B cell (primary cell): ENCODE measurements at regions not wholly inside any gene's neighbourhood (a gene's known extent, or its start where the extent isn't known, plus 50 kb on each side); places are given as distances from the start of the nearest gene placed in this dataset.

Experiments used
- ATAC-seq: fragments of 200-7000 bp; cut with Tn5 transposase; one replicate; pipeline ENCODE4 v1.10.0; 2021; ENCODE audit warnings: low read depth, mild to moderate bottlenecking, moderate number of reproducible peaks, moderate library complexity
- CTCF ChIA-PET: fragments of 350-600 bp; sonication (Branson Sonifier 250); formaldehyde crosslinking; loops from one replicate; lab custom pipeline; 2021; ENCODE audit warnings: antibody characterized with exemption, inconsistent platforms; lab: Charles Lee
- POLR2A ChIA-PET: fragments of 350-600 bp; sonication (Branson Sonifier 250); formaldehyde crosslinking; loops from one replicate; lab custom pipeline; 2021; ENCODE audit warnings: antibody characterized with exemption; lab: Charles Lee
- DNase-seq: peaks from one replicate; pipeline ENCODE4 v3.0.0; 2013
- H2AFZ ChIP-seq: 2 replicates; pipeline ENCODE4 v1.6.1; 2012; ENCODE audit warnings: mild to moderate bottlenecking, low read depth, low read length; ENCODE audit not compliant: insufficient read depth, poor library complexity, severe bottlenecking
- H3K27ac ChIP-seq, 2 donors: 1 replicate in 1 of 2; 2 replicates in 1 of 2; pipeline ENCODE4 v1.5.1; 2012 to 2013; ENCODE audit warnings: low read length in 2 of 2, mild to moderate bottlenecking in 2 of 2, moderate library complexity in 1 of 2
- H3K27me3 ChIP-seq, 4 experiments: fragments of 200-600 bp in 1 of 4; sonication (generic) in 1 of 4; replicated peaks in 1 of 4; 1 replicate in 2 of 4; 2 replicates in 2 of 4; pipeline versions ENCODE4 v1.6.1 to v1.7.0; 2013 to 2016; ENCODE audit warnings: low read length in 3 of 4, mild to moderate bottlenecking in 2 of 4, mixed read lengths in 1 of 4, moderate library complexity in 1 of 4; ENCODE audit not compliant: insufficient read depth in 4 of 4, control insufficient read depth in 3 of 4; ENCODE audit errors: control extremely low read depth in 1 of 4
- H3K36me3 ChIP-seq, 2 experiments: replicated peaks in 1 of 2; 1 replicate in 1 of 2; 2 replicates in 1 of 2; pipeline versions ENCODE4 v1.6.1 to v1.7.1; 2013; ENCODE audit warnings: low read length in 1 of 2; ENCODE audit not compliant: insufficient read depth in 2 of 2, control insufficient read depth in 1 of 2; ENCODE audit errors: control extremely low read depth in 1 of 2, extremely low read depth in 1 of 2
- H3K4me1 ChIP-seq, 2 donors: fragments of 200-600 bp in 1 of 2; sonication (generic) in 1 of 2; 1 replicate in 1 of 2; 2 replicates in 1 of 2; pipeline versions ENCODE4 v1.5.1 to v1.6.1; 2013 to 2017; ENCODE audit warnings: low read length in 2 of 2; ENCODE audit not compliant: control insufficient read depth in 2 of 2, insufficient read depth in 2 of 2
- H3K4me2 ChIP-seq: replicated peaks from 2 replicates; pipeline ENCODE3; 2012; ENCODE audit warnings: mild to moderate bottlenecking, low read depth, low read length; ENCODE audit not compliant: poor library complexity, severe bottlenecking
- H3K4me3 ChIP-seq, 5 experiments: fragments of 200-600 bp in 1 of 5; sonication (generic) in 1 of 5; 1 replicate in 3 of 5; 2 replicates in 2 of 5; pipeline versions ENCODE4 v1.5.1 to v1.7.0; 2011 to 2016; ENCODE audit warnings: low read length in 4 of 5, mild to moderate bottlenecking in 4 of 5, low read depth in 2 of 5, control low read depth in 1 of 5, moderate library complexity in 1 of 5; ENCODE audit not compliant: insufficient read depth in 1 of 5; ENCODE audit errors: control extremely low read depth in 1 of 5, extremely low read depth in 1 of 5
- H3K79me2 ChIP-seq: fragments of 200-600 bp; sonication (generic); one replicate; pipeline ENCODE4 v1.6.0; 2016; ENCODE audit warnings: low read length; ENCODE audit not compliant: control insufficient read depth, insufficient read depth
- H3K9ac ChIP-seq: fragments of 200-600 bp; sonication (generic); 2 replicates; pipeline ENCODE4 v1.6.1; 2017; ENCODE audit warnings: mild to moderate bottlenecking, low read length, moderate library complexity
- H3K9me3 ChIP-seq, 3 donors: one replicate each; pipeline versions ENCODE4 v1.6.1 to v1.7.1; 2013; ENCODE audit warnings: low read length in 2 of 3; ENCODE audit not compliant: control insufficient read depth in 2 of 3, insufficient read depth in 1 of 3; ENCODE audit errors: control extremely low read depth in 1 of 3
- H4K20me1 ChIP-seq: 2 replicates; pipeline ENCODE4 v1.6.0; 2012; ENCODE audit warnings: mild to moderate bottlenecking, low read length; ENCODE audit not compliant: insufficient read depth, control insufficient read depth, poor library complexity, severe bottlenecking
- H3K27ac Mint-ChIP-seq: one replicate; pipeline ENCODE4 v1.8.0; 2021; ENCODE audit warnings: mixed read lengths
- H3K27me3 Mint-ChIP-seq: one replicate; pipeline ENCODE4 v1.8.0; 2021; ENCODE audit warnings: mixed read lengths
- H3K4me1 Mint-ChIP-seq: one replicate; pipeline ENCODE4 v1.8.0; 2021; ENCODE audit warnings: mixed read lengths
- H3K4me3 Mint-ChIP-seq: one replicate; pipeline ENCODE4 v1.8.0; 2021; ENCODE audit warnings: mixed read lengths
- H3K9me3 Mint-ChIP-seq: one replicate; pipeline ENCODE4 v1.8.0; 2022; ENCODE audit warnings: mixed read lengths; ENCODE audit not compliant: insufficient read depth
- CTCF ChIP-seq: fragments of 200-600 bp; IDR thresholded peaks from one replicate; pipeline ENCODE4 v1.8.0; 2022; ENCODE audit warnings: antibody characterized with exemption, mild to moderate bottlenecking
- EZH2 ChIP-seq: IDR thresholded peaks from 2 replicates; pipeline ENCODE4 v1.6.1; 2012; ENCODE audit warnings: borderline replicate concordance, low read depth, mild to moderate bottlenecking, moderate library complexity, low read length; ENCODE audit not compliant: insufficient read depth, poor library complexity, severe bottlenecking
- WGBS: methylation state at CpG from one replicate; pipeline ENCODE4 v1.1.5; 2013; ENCODE audit warnings: missing lambda C conversion rate; ENCODE audit not compliant: insufficient coverage; 5-methylcytosine and 5-hydroxymethylcytosine counted together
- intact Hi-C: fragments of 100-400 bp; cut with micrococcal nuclease; formaldehyde crosslinking; loops from one replicate; pipeline ENCODE4 v1.10.0; 2022

GRCh38 chr20:60215816-60216730, 257.9 kb downstream of the CDH26 start:
- ChIA-PET POLR2A (no interaction called here), CTCF (no interaction called here)
- intact Hi-C loops: no loop called here
- DNase-seq (no peak), ATAC-seq (no peak)
- Histone ChIP-seq H3K4me1 (no peaks in the 10 kb centered on the region), H3K9ac (no peak overlapping the region), H3K79me2 (no peaks in the 10 kb centered on the region), H3K4me2 (no peak overlapping the region), H3K27ac (no peak overlapping the region), H3K36me3 (no peaks in the 10 kb centered on the region), H3K9me3 (no peaks in the 10 kb centered on the region), H2AFZ (no peak overlapping the region), H3K27me3 (peaks cover 0 to under 1% (median 0%) of the 10 kb centered on the region in 4 experiments), H3K4me3 (no peak overlapping the region), H4K20me1 (no peaks in the 10 kb centered on the region)
- peaks cover 1% of the 10 kb centered on the region for H3K4me1 Mint-ChIP-seq
- H3K9me3 Mint-ChIP-seq: no peaks in the 10 kb centered on the region
- H3K27ac Mint-ChIP-seq: no peak overlapping the region
- TF ChIP-seq EZH2 (no peak), CTCF (no peak)
- WGBS: 87% methylated on average over 11 of the region's 11 CpGs
- H3K4me3 Mint-ChIP-seq: no peak overlapping the region
- H3K27me3 Mint-ChIP-seq: no peaks in the 10 kb centered on the region

GRCh38 chr20:60219231-60219630, 261.0 kb downstream of the CDH26 start:
- intact Hi-C loops: no loop called here
- ChIA-PET CTCF (no interaction called here), POLR2A (no interaction called here)
- no peaks in the 10 kb centered on the region for H3K9me3 ChIP-seq
- no peaks in the 10 kb centered on the region for H3K4me1 Mint-ChIP-seq
- H3K4me2 ChIP-seq: no peak overlapping the region
- H3K4me1 ChIP-seq: no peaks in the 10 kb centered on the region
- no peak overlapping the region for H3K9ac ChIP-seq
- no peaks in the 10 kb centered on the region for H3K79me2 ChIP-seq
- no peaks in the 10 kb centered on the region for H3K27me3 ChIP-seq
- no peaks in the 10 kb centered on the region for H4K20me1 ChIP-seq
- ATAC-seq (no peak), DNase-seq (no peak)
- no peaks in the 10 kb centered on the region for H3K36me3 ChIP-seq
- no peak overlapping the region for H2AFZ ChIP-seq
- H3K9me3 Mint-ChIP-seq: no peaks in the 10 kb centered on the region
- no peak overlapping the region for H3K4me3 Mint-ChIP-seq
- H3K27me3 Mint-ChIP-seq: no peaks in the 10 kb centered on the region
- TF ChIP-seq CTCF: no peak
- no peak for TF ChIP-seq EZH2
- H3K27ac ChIP-seq: no peak overlapping the region
- no peak overlapping the region for H3K27ac Mint-ChIP-seq
- no peak overlapping the region for H3K4me3 ChIP-seq
- 94% methylated on average over 4 of the region's 4 CpGs for WGBS
